ENCODE measurements at regions not wholly inside any gene's neighbourhood (a gene's known extent, or its start where the extent isn't known, plus 50 kb on each side); places are given as distances from the start of the nearest gene placed in this dataset.

GRCh38 chr1:232357416-232357815, 272.5 kb downstream of the SIPA1L2 start:
- TF ChIP-seq, protein P1, sequence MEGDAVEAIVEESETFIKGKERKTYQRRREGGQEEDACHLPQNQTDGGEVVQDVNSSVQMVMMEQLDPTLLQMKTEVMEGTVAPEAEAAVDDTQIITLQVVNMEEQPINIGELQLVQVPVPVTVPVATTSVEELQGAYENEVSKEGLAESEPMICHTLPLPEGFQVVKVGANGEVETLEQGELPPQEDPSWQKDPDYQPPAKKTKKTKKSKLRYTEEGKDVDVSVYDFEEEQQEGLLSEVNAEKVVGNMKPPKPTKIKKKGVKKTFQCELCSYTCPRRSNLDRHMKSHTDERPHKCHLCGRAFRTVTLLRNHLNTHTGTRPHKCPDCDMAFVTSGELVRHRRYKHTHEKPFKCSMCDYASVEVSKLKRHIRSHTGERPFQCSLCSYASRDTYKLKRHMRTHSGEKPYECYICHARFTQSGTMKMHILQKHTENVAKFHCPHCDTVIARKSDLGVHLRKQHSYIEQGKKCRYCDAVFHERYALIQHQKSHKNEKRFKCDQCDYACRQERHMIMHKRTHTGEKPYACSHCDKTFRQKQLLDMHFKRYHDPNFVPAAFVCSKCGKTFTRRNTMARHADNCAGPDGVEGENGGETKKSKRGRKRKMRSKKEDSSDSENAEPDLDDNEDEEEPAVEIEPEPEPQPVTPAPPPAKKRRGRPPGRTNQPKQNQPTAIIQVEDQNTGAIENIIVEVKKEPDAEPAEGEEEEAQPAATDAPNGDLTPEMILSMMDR (IDR thresholded peaks at IDR 0.05; ENCODE audit: low read length) = no peak
- no peak for TF ChIP-seq EZH2 (optimal IDR thresholded peaks at IDR 0.05; ENCODE audit: low read depth, low read length)
